ENCODE measurements at regions not wholly inside any gene's neighbourhood (a gene's known extent, or its start where the extent isn't known, plus 50 kb on each side); places are given as distances from the start of the nearest gene placed in this dataset.
A peak's percentile ranks its signal among the peaks of the same experiment; 100 is the strongest.

DNA sequence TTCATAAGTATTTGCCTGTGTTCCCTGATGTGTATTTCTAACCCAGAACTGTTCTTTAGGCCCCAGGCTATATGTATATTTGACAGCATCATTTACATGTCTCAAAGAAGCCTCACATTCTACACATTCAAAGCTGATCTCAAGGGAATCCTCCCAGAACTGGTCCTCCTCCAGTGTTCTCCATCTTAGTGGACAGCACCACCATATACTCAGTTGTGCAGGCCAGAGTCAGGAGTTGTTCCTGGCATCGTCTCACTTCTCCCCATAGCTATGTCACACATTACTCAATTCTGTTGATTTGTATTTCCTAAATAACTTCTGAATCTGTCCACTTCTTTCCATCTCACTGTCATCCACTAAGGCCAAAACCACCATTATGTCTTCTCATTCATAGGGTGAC, 82.8 kb upstream of the TRPC3 start:
- no peak for DNase-seq (ENCODE audit: low read depth in 2 of 2)

DNA sequence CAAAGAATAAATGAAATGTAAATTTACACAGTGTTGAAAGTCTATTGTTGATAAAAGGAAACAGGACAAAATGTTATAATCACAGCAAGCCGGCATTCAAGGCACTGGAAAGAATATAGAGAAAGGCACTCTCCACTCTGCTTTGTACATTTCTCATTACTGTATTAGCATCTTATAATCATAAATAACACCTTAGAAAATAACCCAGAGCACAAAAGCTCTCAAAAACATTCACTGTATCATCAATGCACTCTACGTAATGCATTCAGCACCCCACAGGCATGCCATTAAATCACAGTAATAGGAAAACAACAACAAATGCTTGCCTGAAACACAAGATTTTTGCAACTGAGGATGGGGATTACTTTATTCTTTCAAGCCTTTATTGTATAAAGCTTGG, 75.3 kb upstream of the TRPC3 start:
- no peak for DNase-seq (ENCODE audit: low read depth in 2 of 2)

DNA sequence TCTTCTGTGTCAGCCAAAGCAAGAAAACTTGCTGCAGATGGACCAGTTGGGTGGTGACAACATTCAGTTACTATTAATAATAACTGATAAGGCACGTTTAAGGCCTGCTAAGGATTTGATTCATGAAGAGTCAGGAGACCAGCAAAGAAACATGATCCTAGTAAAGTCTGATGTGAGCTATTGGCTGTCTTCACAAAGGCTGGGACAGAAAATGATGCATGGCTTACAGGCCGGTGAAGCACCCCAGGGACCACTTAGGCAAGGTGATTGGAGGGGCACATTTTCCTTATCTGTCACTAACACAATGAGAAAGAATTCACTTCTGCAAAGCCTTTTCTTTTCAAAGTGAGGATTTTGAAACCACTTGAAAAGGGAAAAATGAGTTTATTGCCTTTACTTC, 65.4 kb upstream of the TRPC3 start:
- no peak for DNase-seq (ENCODE audit: low read depth in 2 of 2)

DNA sequence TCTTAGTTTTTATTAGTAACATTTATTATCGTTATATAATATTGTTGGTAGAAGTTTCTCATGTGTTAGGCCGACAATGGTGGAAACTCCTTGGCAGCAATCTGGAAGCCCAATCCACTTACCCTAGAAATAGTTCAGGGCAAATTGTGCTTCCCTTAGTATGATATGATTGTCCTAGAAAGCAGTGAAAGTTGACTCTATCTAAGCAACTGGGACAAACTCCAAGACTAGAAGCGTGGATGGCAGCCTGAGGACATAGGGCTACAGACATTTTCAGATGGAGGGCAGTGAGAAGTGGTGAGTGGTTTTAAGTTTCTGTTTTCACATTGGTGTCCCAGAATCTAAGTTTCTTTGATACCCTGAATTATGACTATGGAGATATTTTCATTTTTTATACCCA, 63.3 kb upstream of the TRPC3 start:
- no peak for DNase-seq (ENCODE audit: low read depth in 2 of 2)

DNA sequence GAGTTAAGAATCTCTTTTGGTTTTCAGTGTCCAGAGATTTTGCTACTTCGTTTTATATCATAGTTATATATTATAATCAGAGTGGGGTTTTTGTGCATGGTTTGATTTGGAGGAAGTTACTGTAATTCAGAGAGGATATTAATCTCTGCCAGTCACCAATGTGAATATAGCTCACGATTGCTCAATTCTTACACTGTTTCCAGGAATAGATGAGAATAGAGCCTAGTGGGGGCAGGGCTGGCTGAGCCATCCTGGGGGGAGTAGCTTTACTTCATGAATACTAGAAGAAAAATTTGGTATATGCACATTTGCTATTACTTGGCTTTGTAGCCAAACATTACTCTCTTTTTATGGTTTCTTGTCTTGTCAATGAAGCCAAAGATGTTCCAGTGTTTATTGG, 60.9 kb upstream of the TRPC3 start:
- DNase-seq (ENCODE audit: low read depth in 2 of 2), result no peak

DNA sequence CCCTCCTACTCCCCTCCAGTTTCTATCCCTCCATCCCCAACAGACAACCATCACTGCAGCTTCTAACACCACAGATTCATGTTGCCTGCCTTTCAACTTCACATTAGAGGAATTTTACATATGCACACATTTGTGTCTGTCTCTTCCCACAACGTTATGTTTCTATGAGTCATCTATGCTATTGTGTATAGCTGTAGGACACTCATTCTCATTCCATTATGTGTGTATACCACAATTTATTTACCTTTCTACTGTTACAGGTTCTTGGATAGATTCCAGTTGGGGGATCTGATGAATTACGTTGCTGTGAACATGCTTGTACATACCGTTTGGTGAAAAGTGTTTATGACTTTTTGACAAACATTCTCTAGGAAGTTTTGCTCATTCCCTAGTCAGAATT, 58.8 kb upstream of the TRPC3 start:
- no peak for DNase-seq (ENCODE audit: low read depth in 2 of 2)

DNA sequence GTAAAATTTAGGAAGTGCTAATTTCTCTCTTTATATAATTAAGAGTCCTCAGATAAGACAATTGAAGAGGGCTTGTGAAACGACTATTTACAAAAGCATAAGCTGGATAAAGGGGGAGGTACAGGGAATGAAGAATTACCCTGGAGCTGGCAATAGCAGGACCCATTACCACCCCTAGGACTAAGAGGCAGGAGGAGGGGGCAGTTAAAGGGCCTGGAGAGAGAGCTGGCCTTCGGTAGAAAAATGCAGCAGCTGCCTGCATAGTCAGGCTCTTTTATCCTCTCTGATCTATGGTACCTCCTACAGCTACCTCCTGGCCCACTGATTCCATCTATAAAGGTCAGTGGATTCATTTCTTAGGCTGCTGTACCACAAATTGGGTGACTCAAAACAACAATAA, 57.7 kb upstream of the TRPC3 start:
- no peak for DNase-seq (ENCODE audit: low read depth in 2 of 2)

DNA sequence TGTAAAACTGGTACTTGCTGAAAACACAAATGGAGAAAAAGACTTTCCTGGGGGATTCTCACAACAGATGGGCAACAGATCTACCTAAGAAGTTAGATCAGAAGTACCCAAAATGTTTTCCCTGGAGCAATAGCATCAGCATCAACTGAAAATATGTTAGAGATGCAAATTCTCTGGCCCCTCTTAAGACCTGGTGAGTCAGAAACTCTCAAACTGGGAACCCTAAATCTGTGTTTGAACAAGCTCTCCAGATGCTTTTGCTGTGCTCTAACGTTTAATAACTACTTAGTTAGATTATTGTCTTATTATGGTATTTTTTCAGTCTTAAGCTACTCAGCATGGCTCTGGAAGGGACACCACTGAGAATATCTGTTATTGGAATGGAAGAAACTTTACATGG, 55.2 kb upstream of the TRPC3 start:
- DNase-seq (ENCODE audit: low read depth in 2 of 2), result no peak

DNA sequence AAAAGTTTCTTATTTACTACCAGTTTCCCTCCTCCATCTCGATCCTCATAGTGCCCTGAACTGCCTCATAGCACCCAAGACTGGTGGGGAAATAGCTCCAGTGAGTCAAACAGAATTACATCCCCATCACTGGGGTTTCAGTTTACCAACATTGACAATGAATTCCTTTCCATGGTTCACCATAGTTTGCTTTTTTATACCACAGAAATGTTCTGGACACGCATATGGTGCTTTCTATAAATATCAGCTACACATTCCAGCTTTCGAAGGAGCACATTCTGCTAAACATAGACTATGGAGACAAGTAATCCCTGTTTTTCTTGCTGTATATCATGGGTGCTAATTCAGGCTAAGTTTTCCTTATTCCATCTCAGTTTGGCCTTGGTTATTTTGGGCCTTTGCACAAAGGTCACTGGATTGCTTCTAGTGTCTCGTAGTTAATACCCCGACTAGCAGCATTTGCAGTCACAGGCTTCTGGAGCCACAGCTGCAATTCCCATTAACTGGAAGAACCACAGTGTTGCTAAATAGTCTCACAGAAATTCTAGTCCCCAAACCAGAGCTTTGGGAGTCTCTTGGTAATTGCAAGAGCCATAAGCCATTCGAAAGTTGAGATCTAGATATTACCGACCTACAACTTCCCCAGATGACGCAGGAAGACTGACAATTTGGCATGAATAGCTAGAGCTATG, 53.4 kb upstream of the TRPC3 start:
- DNase-seq (ENCODE audit: low read depth in 2 of 2), result no peak

DNA sequence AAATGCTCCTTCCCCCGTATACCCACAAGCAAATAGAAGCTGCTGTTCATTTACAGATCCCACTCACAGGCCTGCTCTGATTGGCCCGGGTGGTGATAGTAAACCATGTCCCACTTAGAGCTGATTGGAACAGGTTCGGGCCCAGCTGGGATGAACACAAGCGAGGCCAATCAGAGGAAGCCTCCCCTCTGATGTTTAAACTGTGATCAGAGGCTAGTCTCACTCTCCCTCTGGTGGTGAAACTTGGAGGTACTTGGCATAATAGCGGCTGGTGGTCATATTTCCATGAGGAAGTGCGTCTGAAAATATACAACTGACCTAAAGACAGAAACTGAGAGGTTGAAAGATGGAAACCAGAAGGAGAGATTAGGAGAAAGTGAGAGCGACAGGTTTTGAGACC, 51.5 kb upstream of the TRPC3 start:
- DNase-seq (ENCODE audit: low read depth in 2 of 2), result peak in 1 of 2 donors; percentile 2

Data from stimulated activated CD8-positive, alpha-beta memory T cell treated with anti-CD3 and anti-CD28 coated beads, Interleukin-2, amount 100 ng/mL, for 1 hour (primary cell).